GM23338 (cell line): ENCODE measurements at regions not wholly inside any gene's neighbourhood (a gene's known extent, or its start where the extent isn't known, plus 50 kb on each side); places are given as distances from the start of the nearest gene placed in this dataset.

ENCODE experiments used
- ATAC-seq: fragments of 200-7000 bp; cut with Tn5 transposase; 3 replicates; pipeline ENCODE4 v1.9.1; 2020
- DNase-seq: peaks from one replicate; pipeline ENCODE4 v3.0.0-alpha.2; 2015; ENCODE audit warnings: low spot score
- H2AFZ ChIP-seq: fragments of 200-600 bp; sonication (generic); 2 replicates; pipeline ENCODE4 v1.8.0; 2016; ENCODE audit warnings: antibody characterized with exemption, mild to moderate bottlenecking, moderate library complexity
- H3F3A ChIP-seq: fragments of 200-600 bp; sonication (generic); replicated peaks from 2 replicates; pipeline ENCODE4 v1.8.0; 2017; ENCODE audit warnings: antibody characterized with exemption, mixed run types, low read depth
- H3K27ac ChIP-seq: fragments of 200-600 bp; sonication (generic); 2 replicates; pipeline ENCODE4 v1.6.1; 2016; ENCODE audit warnings: low read depth
- H3K27me3 ChIP-seq: fragments of 200-600 bp; sonication (generic); 2 replicates; pipeline ENCODE4 v1.8.0; 2016; ENCODE audit warnings: mild to moderate bottlenecking, mixed run types, moderate library complexity; ENCODE audit not compliant: insufficient read depth
- H3K36me3 ChIP-seq: fragments of 200-600 bp; sonication (generic); 2 replicates; pipeline ENCODE4 v1.8.0; 2016; ENCODE audit warnings: mild to moderate bottlenecking; ENCODE audit not compliant: insufficient read depth
- H3K4me1 ChIP-seq: fragments of 200-600 bp; sonication (generic); 2 replicates; pipeline ENCODE4 v1.8.0; 2016; ENCODE audit warnings: mild to moderate bottlenecking, moderate library complexity; ENCODE audit not compliant: insufficient read depth
- H3K4me2 ChIP-seq: fragments of 200-600 bp; sonication (generic); 2 replicates; pipeline ENCODE4 v1.7.1; 2017; ENCODE audit warnings: mixed run types
- H3K4me3 ChIP-seq: fragments of 200-600 bp; sonication (generic); 2 replicates; pipeline ENCODE4 v1.6.1; 2016; ENCODE audit warnings: mixed run types
- H3K79me2 ChIP-seq: fragments of 200-600 bp; sonication (generic); replicated peaks from 2 replicates; pipeline ENCODE4 v1.8.0; 2017; ENCODE audit warnings: mild to moderate bottlenecking; ENCODE audit not compliant: insufficient read depth
- H3K9me2 ChIP-seq: fragments of 200-600 bp; sonication (generic); 2 replicates; pipeline ENCODE4 v1.8.0; 2017; ENCODE audit not compliant: insufficient read depth
- H4K20me1 ChIP-seq: fragments of 200-600 bp; sonication (generic); replicated peaks from 2 replicates; pipeline ENCODE4 v1.8.0; 2017; ENCODE audit warnings: mild to moderate bottlenecking; ENCODE audit not compliant: insufficient read depth
- H3K27ac Mint-ChIP-seq: 2 replicates; pipeline ENCODE4 v1.8.0; 2020; ENCODE audit warnings: inconsistent platforms, mild to moderate bottlenecking, moderate library complexity, mixed read lengths
- H3K27me3 Mint-ChIP-seq: 3 replicates; pipeline ENCODE4 v1.8.0; 2022; ENCODE audit warnings: low read depth, mild to moderate bottlenecking, moderate library complexity, mixed read lengths, inconsistent platforms; ENCODE audit not compliant: insufficient read depth, poor library complexity
- H3K36me3 Mint-ChIP-seq: 3 replicates; pipeline ENCODE4 v1.8.0; 2021; ENCODE audit warnings: low read depth, mild to moderate bottlenecking, inconsistent platforms, moderate library complexity, mixed read lengths
- H3K4me1 Mint-ChIP-seq: 3 replicates; pipeline ENCODE4 v1.8.0; 2020; ENCODE audit warnings: mild to moderate bottlenecking, inconsistent platforms, mixed read lengths
- H3K4me3 Mint-ChIP-seq: 3 replicates; pipeline ENCODE4 v1.8.0; 2021; ENCODE audit warnings: moderate library complexity, mild to moderate bottlenecking, inconsistent platforms, mixed read lengths
- H3K9me3 Mint-ChIP-seq: 3 replicates; pipeline ENCODE4 v1.8.0; 2020; ENCODE audit warnings: moderate library complexity, mild to moderate bottlenecking, inconsistent platforms, mixed read lengths
- CREB1 ChIP-seq: fragments of 250-450 bp; sonication (Bioruptor Pico); IDR thresholded peaks from 2 replicates; pipeline ENCODE4 v1.5.0; 2020; ENCODE audit warnings: low read depth, mild to moderate bottlenecking, moderate library complexity
- CTCF ChIP-seq, 2 experiments: fragments of 200-600 bp in 1 of 2; sonication (generic) in 1 of 2; conservative IDR thresholded peaks; 2 replicates each; pipeline versions ENCODE4 v1.5.1 to v1.6.1; 2016 to 2017; ENCODE audit warnings: antibody characterized with exemption in 2 of 2, low read depth in 2 of 2, mild to moderate bottlenecking in 2 of 2, moderate library complexity in 1 of 2
- ETS1 ChIP-seq: IDR thresholded peaks from 2 replicates; pipeline ENCODE4 v1.6.1; 2016; ENCODE audit warnings: antibody characterized with exemption
- EZH2 ChIP-seq: fragments of 200-600 bp; sonication (generic); IDR thresholded peaks from one replicate; pipeline ENCODE4 v1.8.0; 2017; ENCODE audit warnings: antibody characterized with exemption, mild to moderate bottlenecking, low read depth; ENCODE audit not compliant: unreplicated experiment
- EZH2phosphoT487 ChIP-seq: fragments of 200-600 bp; sonication (generic); IDR thresholded peaks from one replicate; pipeline ENCODE4 v1.8.1; 2018; ENCODE audit warnings: antibody characterized with exemption; ENCODE audit not compliant: unreplicated experiment
- JUNB ChIP-seq: IDR thresholded peaks from one replicate; pipeline ENCODE4 v1.6.1; 2016; ENCODE audit warnings: antibody characterized with exemption; ENCODE audit not compliant: unreplicated experiment
- NANOG ChIP-seq: IDR thresholded peaks from 2 replicates; pipeline ENCODE4 v1.6.1; 2016; ENCODE audit warnings: antibody characterized with exemption, borderline replicate concordance
- POLR2AphosphoS5 ChIP-seq: IDR thresholded peaks from 2 replicates; pipeline ENCODE4 v1.6.1; 2016; ENCODE audit warnings: antibody characterized with exemption, low read depth
- REST ChIP-seq: IDR thresholded peaks from one replicate; pipeline ENCODE4 v1.6.1; 2018; ENCODE audit warnings: antibody characterized with exemption; ENCODE audit not compliant: unreplicated experiment
- STAT1 ChIP-seq: IDR thresholded peaks from one replicate; pipeline ENCODE4 v1.6.1; 2016; ENCODE audit warnings: antibody characterized with exemption; ENCODE audit not compliant: unreplicated experiment
- ZNF114 ChIP-seq: fragments of 250-450 bp; sonication (Bioruptor Pico); IDR thresholded peaks from 2 replicates; pipeline ENCODE4 v1.5.0; 2020; ENCODE audit warnings: mild to moderate bottlenecking, moderate library complexity
- ZNF331 ChIP-seq: fragments of 250-450 bp; sonication (Bioruptor Pico); IDR thresholded peaks from 2 replicates; pipeline ENCODE4 v1.5.0; 2020; ENCODE audit warnings: low read depth, mild to moderate bottlenecking, moderate library complexity
- ZNF462 ChIP-seq: fragments of 250-450 bp; sonication (Bioruptor Pico); IDR thresholded peaks from 2 replicates; pipeline ENCODE4 v1.5.0; 2020; ENCODE audit warnings: mild to moderate bottlenecking, moderate library complexity

- ATAC-seq (no peak), DNase-seq (no peak)
- Histone ChIP-seq H3F3A (no peaks in the 10 kb centered on the region), H2AFZ (peak overlapping the region; percentile 69; the same call in 1 of the 2 replicates), H3K27ac (no peak overlapping the region), H3K4me2 (no peak overlapping the region), H3K9me2 (no peaks in the 10 kb centered on the region), H4K20me1 (no peaks in the 10 kb centered on the region), H3K4me3 (no peak overlapping the region), H3K36me3 (no peaks in the 10 kb centered on the region), H3K27me3 (no peaks in the 10 kb centered on the region), H3K79me2 (no peaks in the 10 kb centered on the region), H3K4me1 (no peaks in the 10 kb centered on the region)
- Mint-ChIP-seq H3K27me3 (peaks cover 2% of the 10 kb centered on the region), H3K4me1 (no peaks in the 10 kb centered on the region), H3K36me3 (no peaks in the 10 kb centered on the region), H3K27ac (no peak overlapping the region), H3K9me3 (no peaks in the 10 kb centered on the region), H3K4me3 (no peak overlapping the region)
- no peak for TF ChIP-seq ZNF462 (CRISPR knock-in tag)
- TF ChIP-seq JUNB = no peak
- TF ChIP-seq EZH2 = no peak
- no peak for TF ChIP-seq NANOG
- no peak for TF ChIP-seq ETS1
- no peak for TF ChIP-seq POLR2AphosphoS5
- TF ChIP-seq REST = no peak
- no peak for TF ChIP-seq CTCF (conservative IDR thresholded peaks at IDR 0.05; ENCODE audit: low read depth in 2 of 2)
- no peak for TF ChIP-seq EZH2phosphoT487
- no peak for TF ChIP-seq STAT1
- TF ChIP-seq ZNF114 (CRISPR knock-in tag) = no peak
- TF ChIP-seq ZNF331 (CRISPR knock-in tag) = no peak
- no peak for TF ChIP-seq CREB1 (CRISPR knock-in tag)
These were observed 129.6 kb downstream of the EMP1 start for GRCh38 chr12:13326076-13326475.
